ENCODE measurements at regions not wholly inside any gene's neighbourhood (a gene's known extent, or its start where the extent isn't known, plus 50 kb on each side); places are given as distances from the start of the nearest gene placed in this dataset.
A peak's percentile ranks its signal among the peaks of the same experiment; 100 is the strongest.
"Not testable (repeated sequence)": the region's sequence is repeated elsewhere in the genome, so short reads cannot be mapped to it uniquely, and the experiment has no call there.

GRCh38 chr3:164741869-164742268, 336.4 kb downstream of the SI start:
- DNase-seq: no peak

GRCh38 chr3:164737174-164737573, 341.1 kb downstream of the SI start:
- peak; percentile 17 for DNase-seq

- no peak for DNase-seq
These were observed 346.1 kb downstream of the SI start for GRCh38 chr3:164732166-164732565.

- DNase-seq: no peak
These were observed 347.4 kb downstream of the SI start for GRCh38 chr3:164730815-164731360.

GRCh38 chr3:164723396-164723795, 354.9 kb downstream of the SI start:
- DNase-seq: peak; percentile 72

- DNase-seq: not testable (repeated sequence)
These were observed 375.5 kb downstream of the SI start for GRCh38 chr3:164702808-164703207.

GRCh38 chr3:164687902-164688301, 390.4 kb downstream of the SI start:
- no peak for DNase-seq

GRCh38 chr3:164687211-164687610, 391.1 kb downstream of the SI start:
- DNase-seq: no peak

GRCh38 chr3:164683489-164683888, 394.8 kb downstream of the SI start:
- no peak for DNase-seq

GRCh38 chr3:164679245-164679644, 399.1 kb downstream of the SI start:
- DNase-seq: peak; percentile 66

- DNase-seq: no peak
These were observed 401.0 kb downstream of the SI start for GRCh38 chr3:164677317-164677716.

GRCh38 chr3:164673738-164674137, 404.6 kb downstream of the SI start:
- DNase-seq: peak; percentile 23

GRCh38 chr3:164658125-164658524, 420.2 kb downstream of the SI start:
- DNase-seq: peak; percentile 93

GRCh38 chr3:164657631-164658030, 420.7 kb downstream of the SI start:
- DNase-seq: no peak

- DNase-seq: peak; percentile 23
These were observed 422.8 kb downstream of the SI start for GRCh38 chr3:164655462-164655861.

- DNase-seq: peak; percentile 66
These were observed 437.2 kb downstream of the SI start for GRCh38 chr3:164641071-164641470.

GRCh38 chr3:164640591-164640990, 437.7 kb downstream of the SI start:
- no peak for DNase-seq

GRCh38 chr3:164620956-164621355, 457.3 kb downstream of the SI start:
- DNase-seq: no peak

GRCh38 chr3:164620423-164620822, 457.9 kb downstream of the SI start:
- DNase-seq: no peak

- no peak for DNase-seq
These were observed 465.5 kb downstream of the SI start for GRCh38 chr3:164612751-164613150.

GRCh38 chr3:164608554-164609276, 469.6 kb downstream of the SI start:
- no peak for DNase-seq

- DNase-seq: no peak
These were observed 473.6 kb downstream of the SI start for GRCh38 chr3:164604687-164605086.

- DNase-seq: no peak
These were observed 500.6 kb downstream of the SI start for GRCh38 chr3:164577667-164578210.

- DNase-seq: no peak
These were observed 505.9 kb downstream of the SI start for GRCh38 chr3:164572436-164572835.

- peak; percentile 63 for DNase-seq
These were observed 527.4 kb downstream of the SI start for GRCh38 chr3:164550857-164551256.

All from NCI-H82 (cell line).